Renal cortical epithelial cell (primary cell): ENCODE measurements at regions not wholly inside any gene's neighbourhood (a gene's known extent, or its start where the extent isn't known, plus 50 kb on each side); places are given as distances from the start of the nearest gene placed in this dataset.

Experiments used
- DNase-seq: peaks from one replicate; pipeline ENCODE4 v3.0.0-alpha.2; 2011; ENCODE audit warnings: low read depth

DNA sequence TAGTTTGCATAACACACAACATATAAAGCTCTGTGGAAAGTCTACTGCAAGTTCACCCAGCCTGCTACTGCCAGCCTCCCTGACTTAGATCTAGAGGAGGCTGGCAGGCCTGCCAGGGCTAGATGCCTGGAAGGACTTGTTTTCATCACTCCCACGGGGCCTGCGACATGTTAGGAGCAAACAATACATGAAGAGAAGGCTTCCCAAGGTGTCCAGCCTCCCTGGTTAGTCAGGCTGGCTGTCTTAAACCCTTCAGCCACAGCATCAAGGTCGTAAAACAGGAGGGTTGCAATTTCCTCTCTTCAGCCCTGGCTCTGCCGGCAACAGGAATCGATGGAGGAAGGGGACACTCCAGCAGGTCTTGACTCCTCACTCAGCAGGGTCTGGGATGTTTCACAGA, 104.5 kb downstream of the NGF start:
- DNase-seq, result no peak

GRCh38 chr1:115230281-115230680, 107.8 kb downstream of the NGF start:
- DNase-seq, result peak; percentile 17

DNA sequence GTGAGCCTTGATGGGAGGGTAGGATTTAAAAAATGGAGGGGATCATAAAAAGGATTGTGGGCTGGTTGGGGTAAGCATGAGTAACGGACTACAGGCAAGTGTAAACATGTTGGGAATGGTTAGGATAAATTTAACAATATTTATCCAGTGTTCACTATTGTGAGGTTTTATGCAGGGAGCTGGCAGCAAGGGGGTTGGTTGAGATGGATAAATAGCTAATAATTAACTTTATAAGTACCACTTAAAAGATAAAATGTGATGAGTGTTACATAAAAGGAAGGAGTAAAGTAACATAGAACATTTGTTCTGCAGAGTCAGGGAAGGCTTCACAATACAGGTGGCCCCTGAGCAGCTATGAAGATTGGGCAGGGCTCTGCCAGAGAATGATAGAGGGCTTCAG, 109.0 kb downstream of the NGF start:
- DNase-seq, result peak; percentile 69

- peak; percentile 63 for DNase-seq
These were observed 109.9 kb downstream of the NGF start for GRCh38 chr1:115228191-115228590.

DNA sequence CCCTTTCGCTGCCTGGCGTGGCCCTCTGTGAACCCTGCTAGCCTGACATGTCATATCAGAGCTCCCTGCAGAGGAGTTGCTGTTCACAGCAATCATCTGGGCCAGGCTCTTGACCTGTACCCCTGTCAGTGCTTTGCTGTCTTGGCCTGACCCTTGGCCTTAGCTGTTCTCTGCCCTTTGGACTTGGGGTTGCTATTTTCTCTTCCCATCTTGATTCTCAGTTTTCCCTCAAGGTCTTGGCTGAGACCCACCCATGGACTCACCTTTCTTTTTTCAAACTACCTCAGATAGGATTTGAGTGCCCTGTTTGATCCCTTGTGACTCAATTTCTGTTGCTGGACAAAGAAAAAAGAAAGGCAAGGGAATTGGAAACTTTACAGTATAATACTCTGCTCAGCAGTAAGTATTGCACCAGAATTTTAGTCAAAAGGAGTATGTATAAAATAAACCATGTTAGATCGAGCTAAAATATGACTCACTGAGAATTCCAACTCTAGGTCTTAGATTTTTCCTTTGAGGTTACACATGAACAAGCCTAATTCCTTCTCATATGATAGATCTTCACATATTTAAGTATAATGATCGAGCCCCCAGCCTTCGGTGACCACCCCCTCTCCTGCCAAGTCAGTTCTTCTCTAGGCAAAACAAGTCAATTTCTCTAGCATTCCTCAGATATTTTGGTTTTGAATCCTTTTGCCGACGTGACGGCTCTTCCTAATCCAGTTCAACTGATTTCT, 110.5 kb downstream of the NGF start:
- DNase-seq, result peak; percentile 28

DNA sequence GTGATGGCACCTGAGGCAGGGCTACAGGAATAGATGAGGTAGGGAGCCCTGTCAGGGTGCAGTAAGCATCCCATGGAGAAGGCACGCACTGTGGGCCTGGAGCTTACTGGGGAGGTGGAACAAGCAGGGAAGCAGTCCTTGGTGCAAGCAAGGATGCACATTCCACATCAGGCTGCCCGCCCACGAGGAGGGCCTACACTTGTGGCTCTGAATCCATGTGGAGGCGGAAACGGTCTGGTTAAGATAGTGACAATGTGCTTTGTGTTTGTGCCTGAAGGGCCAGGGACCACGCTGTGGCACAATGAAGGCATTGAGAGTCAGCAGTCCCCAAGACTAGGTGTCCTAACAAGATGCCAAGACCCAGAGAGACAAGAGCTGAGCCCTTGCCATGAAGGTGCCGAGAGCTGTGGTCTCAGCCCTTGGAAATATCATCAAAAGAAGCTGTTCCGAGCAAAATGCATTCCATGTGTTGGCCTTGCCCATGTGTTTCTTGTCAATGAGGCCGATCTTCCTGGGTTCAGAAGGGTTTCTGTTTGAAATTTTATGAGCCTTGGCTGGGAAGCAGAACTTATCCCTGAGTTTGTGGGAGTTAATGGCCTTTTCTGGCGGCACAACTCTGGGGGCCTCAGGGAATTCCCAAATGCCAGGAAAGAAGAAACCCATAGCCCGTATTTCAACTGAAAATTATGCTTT, 111.9 kb downstream of the NGF start:
- no peak for DNase-seq

DNA sequence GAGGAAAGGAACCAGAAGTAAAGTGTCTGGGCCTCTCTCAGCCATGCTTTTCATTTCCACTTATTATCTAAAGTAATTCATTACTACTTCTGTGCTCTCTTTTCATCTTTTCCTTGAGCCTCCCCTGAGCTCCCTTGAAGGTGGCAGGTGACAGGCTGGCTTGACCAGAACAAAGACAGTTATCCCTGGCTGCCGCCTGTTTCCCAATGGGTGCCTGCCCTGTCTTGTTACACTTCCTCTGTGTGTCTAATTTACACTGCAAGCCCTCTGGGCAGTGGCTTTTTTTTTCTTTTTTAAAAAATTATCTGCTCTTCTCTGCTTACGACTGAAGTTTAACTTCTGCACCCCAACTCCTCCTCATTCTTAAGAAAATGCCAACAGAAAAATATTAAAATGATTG, 113.4 kb downstream of the NGF start:
- no peak for DNase-seq

GRCh38 chr1:115222616-115223402, 115.2 kb downstream of the NGF start:
- peak; percentile 88 for DNase-seq

DNA sequence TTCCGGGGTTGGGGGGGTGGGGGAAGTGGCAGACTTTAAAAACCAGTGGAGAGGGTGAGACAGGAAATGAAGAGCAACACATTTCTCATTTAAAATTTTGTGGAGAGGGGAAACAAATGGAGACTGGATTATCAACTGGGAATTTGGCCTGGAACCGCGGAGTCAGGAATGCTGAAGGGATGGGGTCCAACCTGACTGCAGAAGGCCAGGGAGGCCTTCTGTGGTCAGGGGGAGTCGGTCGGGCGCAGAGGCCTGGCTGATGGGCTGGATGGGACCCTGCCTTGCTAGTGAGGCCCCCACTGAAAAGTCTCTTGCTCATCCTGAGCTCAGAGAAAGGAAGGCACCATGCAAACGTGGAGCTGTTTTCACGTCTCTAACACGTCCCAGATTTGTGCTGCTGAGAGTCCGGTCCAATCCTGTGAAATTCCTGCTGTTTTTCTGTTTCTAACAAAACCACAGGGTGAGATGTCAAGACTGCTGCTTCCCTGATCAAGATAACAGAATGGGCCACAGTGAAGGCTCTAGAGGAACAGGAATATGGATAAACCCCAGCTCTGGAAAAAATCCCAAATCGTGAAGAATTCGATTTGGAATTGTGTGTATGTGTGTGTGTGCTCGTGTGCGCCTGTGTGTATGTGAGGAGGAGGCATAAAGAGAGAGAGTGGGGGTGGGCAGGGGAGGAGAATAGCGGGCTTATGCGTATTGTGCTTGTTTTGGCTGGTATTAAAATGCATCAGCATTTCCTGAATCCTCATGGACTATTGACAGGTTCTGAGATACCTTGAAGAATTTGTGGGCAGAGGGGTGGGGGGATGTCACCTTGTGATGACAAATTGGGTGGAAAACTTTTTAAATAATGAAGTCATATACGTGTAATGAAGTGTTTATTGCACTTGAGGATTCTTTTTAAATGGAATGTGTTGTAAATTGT, 117.4 kb downstream of the NGF start:
- no peak for DNase-seq

- DNase-seq, result no peak
These were observed 118.1 kb downstream of the NGF start for GRCh38 chr1:115219927-115220326.

DNA sequence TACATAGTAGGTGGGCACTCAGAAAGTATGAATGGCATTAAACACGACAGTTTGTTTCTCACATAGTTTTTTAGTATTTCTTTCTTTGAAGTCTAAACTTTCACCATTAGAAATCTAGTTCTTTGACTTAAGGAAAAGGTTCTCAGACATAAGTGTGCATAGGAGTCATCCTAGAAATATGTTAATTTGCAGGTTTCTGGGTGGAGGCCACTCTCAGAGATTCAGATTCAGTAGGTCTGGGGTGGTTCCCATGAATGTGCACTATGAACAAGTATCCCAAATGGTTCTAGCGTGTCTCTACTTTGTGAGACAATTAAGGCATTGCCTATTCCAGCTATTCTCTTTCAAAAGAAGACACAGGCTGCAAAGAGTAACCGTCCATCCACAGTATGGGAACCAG, 119.3 kb downstream of the NGF start:
- no peak for DNase-seq

GRCh38 chr1:115218034-115218405, 120.0 kb downstream of the NGF start:
- no peak for DNase-seq

GRCh38 chr1:115217150-115218033, 120.7 kb downstream of the NGF start:
- no peak for DNase-seq

- no peak for DNase-seq
These were observed 122.1 kb downstream of the NGF start for GRCh38 chr1:115215703-115216521.

- DNase-seq, result no peak
These were observed 122.9 kb downstream of the NGF start for GRCh38 chr1:115215110-115215509.

GRCh38 chr1:115214098-115214497, 124.0 kb downstream of the NGF start:
- DNase-seq, result no peak

DNA sequence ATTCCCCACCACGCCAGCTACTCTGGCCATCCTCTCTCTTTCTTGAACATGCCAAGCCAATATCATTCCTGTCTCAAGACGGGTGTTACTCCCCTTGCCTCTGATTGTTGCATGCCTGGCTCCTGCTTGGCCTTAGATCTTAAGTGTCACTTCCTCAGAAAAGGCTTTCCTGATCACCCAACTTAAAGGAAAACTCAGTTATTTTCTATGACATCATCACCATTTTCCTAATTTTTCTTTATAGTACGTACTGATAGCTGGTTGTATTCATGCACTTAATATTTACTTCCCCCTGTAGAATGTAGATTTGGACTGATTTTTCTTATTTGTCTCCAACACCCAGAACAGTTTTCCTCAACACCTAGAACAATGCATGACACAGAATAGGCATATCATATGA, 123.8 kb upstream of the TSPAN2 start:
- no peak for DNase-seq

GRCh38 chr1:115211071-115211745, 121.9 kb upstream of the TSPAN2 start:
- no peak for DNase-seq

GRCh38 chr1:115210302-115210711, 121.0 kb upstream of the TSPAN2 start:
- DNase-seq, result no peak
